Activated naive CD8-positive, alpha-beta T cell treated with anti-CD3 and anti-CD28 coated beads, Interleukin-2, amount 50 U/mL, for 24 hours (primary cell): ENCODE measurements at regions not wholly inside any gene's neighbourhood (a gene's known extent, or its start where the extent isn't known, plus 50 kb on each side); places are given as distances from the start of the nearest gene placed in this dataset.
A peak's percentile ranks its signal among the peaks of the same experiment; 100 is the strongest.

ENCODE experiments used
- ATAC-seq: fragments of 150-1000 bp; cut with Tn5 transposase; one replicate; pipeline ENCODE4 v1.10.0; 2021
- DNase-seq: peaks from one replicate; pipeline ENCODE4 v3.0.0; 2021
- H3K27ac Mint-ChIP-seq: one replicate; pipeline ENCODE4 v1.8.0; 2021; ENCODE audit warnings: mild to moderate bottlenecking, mixed read lengths
- H3K27me3 Mint-ChIP-seq: one replicate; pipeline ENCODE4 v1.8.0; 2021; ENCODE audit warnings: mixed read lengths
- H3K36me3 Mint-ChIP-seq: one replicate; pipeline ENCODE4 v1.8.0; 2021; ENCODE audit warnings: low read depth, mixed read lengths
- H3K4me1 Mint-ChIP-seq: one replicate; pipeline ENCODE4 v1.8.0; 2021; ENCODE audit warnings: mixed read lengths
- H3K4me3 Mint-ChIP-seq: one replicate; pipeline ENCODE4 v1.8.0; 2021; ENCODE audit warnings: mild to moderate bottlenecking, moderate library complexity, mixed read lengths
- H3K9me3 Mint-ChIP-seq: one replicate; pipeline ENCODE4 v1.8.0; 2021; ENCODE audit warnings: mixed read lengths

DNA sequence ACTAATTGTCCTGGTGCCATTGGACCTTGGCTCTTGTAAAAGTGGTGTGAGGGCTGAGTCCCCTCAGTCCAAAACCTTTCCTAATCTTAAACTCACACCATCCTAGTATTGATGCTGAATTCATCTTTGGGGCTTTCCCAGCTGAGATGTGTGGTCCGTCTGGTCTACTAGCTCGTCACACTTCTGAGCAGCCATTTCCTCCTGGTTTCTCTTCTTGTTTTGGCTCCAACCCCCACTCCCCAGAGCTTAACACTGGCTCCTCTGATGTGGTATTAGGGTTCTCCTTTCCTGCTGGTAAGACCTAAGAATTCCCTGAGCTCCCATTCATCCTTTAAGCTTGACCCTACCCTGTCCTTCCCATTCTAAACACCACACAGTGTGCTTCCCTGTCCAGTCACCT, 900.6 kb downstream of the VRK1 start:
- no peaks in the 10 kb centered on the region for H3K27me3 Mint-ChIP-seq
- ATAC-seq (peak; percentile 85), DNase-seq (peak; percentile 19)
- H3K9me3 Mint-ChIP-seq, result peaks cover 14% of the 10 kb centered on the region
- H3K4me1 Mint-ChIP-seq, result peaks cover 22% of the 10 kb centered on the region
- H3K27ac Mint-ChIP-seq, result peak overlapping the region; percentile 64
- H3K4me3 Mint-ChIP-seq, result no peak overlapping the region
- H3K36me3 Mint-ChIP-seq, result peaks cover 3% of the 10 kb centered on the region

- H3K9me3 Mint-ChIP-seq, result peaks cover 14% of the 10 kb centered on the region
- H3K4me3 Mint-ChIP-seq, result no peak overlapping the region
- no peak overlapping the region for H3K27ac Mint-ChIP-seq
- ATAC-seq (no peak), DNase-seq (no peak)
- H3K36me3 Mint-ChIP-seq, result peaks cover 3% of the 10 kb centered on the region
- H3K4me1 Mint-ChIP-seq, result peaks cover 35% of the 10 kb centered on the region
- H3K27me3 Mint-ChIP-seq, result no peaks in the 10 kb centered on the region
These were observed 901.8 kb downstream of the VRK1 start for GRCh38 chr14:97699026-97699425.

DNA sequence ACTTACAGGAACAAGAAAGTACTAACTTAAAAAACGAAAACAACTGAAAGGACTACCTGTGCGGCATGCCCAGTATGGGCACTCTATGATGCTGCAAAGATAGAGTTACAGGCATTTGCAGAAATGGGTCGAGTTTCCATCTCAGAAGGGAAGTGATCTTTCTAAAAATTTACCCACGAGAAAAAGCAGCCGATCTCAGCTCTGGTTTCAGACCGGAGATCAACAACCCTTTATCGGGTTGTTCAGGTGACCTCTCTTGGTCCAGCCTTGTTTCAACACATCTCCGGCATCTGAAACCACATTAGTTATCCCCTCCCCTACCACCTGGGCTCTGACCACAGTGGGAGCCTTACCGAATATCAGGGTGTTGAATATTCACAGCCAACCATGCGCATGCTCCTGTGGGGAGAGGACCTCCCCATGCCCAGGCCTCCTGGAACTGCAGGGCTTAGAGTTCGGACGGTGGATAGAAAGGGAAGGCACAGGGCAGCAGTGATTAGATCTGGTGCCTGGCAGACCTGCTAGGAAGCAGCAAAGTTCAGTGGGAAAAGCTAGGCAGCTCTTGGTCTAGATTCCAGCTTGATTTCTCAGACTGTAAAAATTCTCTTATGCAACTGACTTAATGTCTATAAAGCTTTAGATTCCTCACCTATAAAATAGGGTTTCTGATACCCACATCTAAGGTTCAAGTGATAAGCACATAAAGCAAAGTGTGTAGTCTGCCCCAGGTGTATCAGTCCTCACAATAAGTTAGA, 906.0 kb downstream of the VRK1 start:
- peaks cover 63% of the 10 kb centered on the region for H3K4me1 Mint-ChIP-seq

GRCh38 chr14:97704316-97704885, 907.2 kb downstream of the VRK1 start:
- no peak for ATAC-seq
- no peak for DNase-seq
- Mint-ChIP-seq H3K4me1 (peaks cover 71% of the 10 kb centered on the region), H3K27me3 (no peaks in the 10 kb centered on the region), H3K4me3 (no peak overlapping the region), H3K36me3 (no peaks in the 10 kb centered on the region), H3K27ac (peak overlapping the region; percentile 18), H3K9me3 (peaks cover 2% of the 10 kb centered on the region)

More for the DNA sequence above, 906.0 kb downstream of the VRK1 start:
- peaks cover 8% of the 10 kb centered on the region for H3K9me3 Mint-ChIP-seq
- peak overlapping the region; percentile 35 for H3K4me3 Mint-ChIP-seq
- H3K27me3 Mint-ChIP-seq, result no peaks in the 10 kb centered on the region
- DNase-seq (no peak), ATAC-seq (no peak)
- H3K27ac Mint-ChIP-seq, result peak overlapping the region; percentile 32
- H3K36me3 Mint-ChIP-seq, result peaks cover 3% of the 10 kb centered on the region

DNA sequence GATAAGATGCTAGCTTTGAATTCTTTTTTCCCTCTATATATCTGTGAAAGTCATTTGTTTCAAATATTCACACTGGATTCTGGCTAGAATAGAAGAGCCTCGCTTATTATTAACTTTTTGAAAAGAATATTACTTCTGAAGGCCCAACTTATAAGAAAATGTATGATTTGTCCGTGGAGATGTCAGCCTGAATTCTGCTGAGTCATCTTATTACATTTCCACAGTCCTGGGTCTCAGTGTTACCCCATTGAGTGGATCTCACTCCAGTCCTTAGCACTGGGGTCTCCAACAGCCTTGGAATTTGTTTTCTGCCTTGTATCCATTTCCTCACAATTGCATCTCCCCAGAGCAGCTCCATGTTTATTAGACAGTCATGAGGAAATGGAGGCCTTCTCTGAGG, 907.9 kb downstream of the VRK1 start:
- Mint-ChIP-seq H3K4me3 (no peak overlapping the region), H3K9me3 (no peaks in the 10 kb centered on the region), H3K4me1 (peaks cover 78% of the 10 kb centered on the region), H3K36me3 (no peaks in the 10 kb centered on the region), H3K27me3 (no peaks in the 10 kb centered on the region), H3K27ac (peak overlapping the region; percentile 43)
- no peak for ATAC-seq
- DNase-seq, result no peak

GRCh38 chr14:97705976-97706375, 908.8 kb downstream of the VRK1 start:
- no peak overlapping the region for H3K4me3 Mint-ChIP-seq

GRCh38 chr14:97706819-97707218, 909.6 kb downstream of the VRK1 start:
- no peak overlapping the region for H3K4me3 Mint-ChIP-seq
- no peaks in the 10 kb centered on the region for H3K36me3 Mint-ChIP-seq
- no peak for ATAC-seq
- H3K27me3 Mint-ChIP-seq, result no peaks in the 10 kb centered on the region
- H3K4me1 Mint-ChIP-seq, result peaks cover 89% of the 10 kb centered on the region
- no peak overlapping the region for H3K27ac Mint-ChIP-seq
- H3K9me3 Mint-ChIP-seq, result no peaks in the 10 kb centered on the region
- DNase-seq, result no peak

More at GRCh38 chr14:97705976-97706375, 908.8 kb downstream of the VRK1 start:
- Mint-ChIP-seq H3K27me3 (no peaks in the 10 kb centered on the region), H3K4me1 (peaks cover 84% of the 10 kb centered on the region), H3K9me3 (no peaks in the 10 kb centered on the region), H3K27ac (peak overlapping the region; percentile 21), H3K36me3 (no peaks in the 10 kb centered on the region)
- DNase-seq, result no peak
- peak; percentile 50 for ATAC-seq

GRCh38 chr14:97707603-97708002, 910.4 kb downstream of the VRK1 start:
- no peak for DNase-seq
- Mint-ChIP-seq H3K27me3 (no peaks in the 10 kb centered on the region), H3K4me1 (peaks cover 92% of the 10 kb centered on the region), H3K36me3 (no peaks in the 10 kb centered on the region), H3K4me3 (no peak overlapping the region), H3K9me3 (no peaks in the 10 kb centered on the region), H3K27ac (no peak overlapping the region)
- peak; percentile 51 for ATAC-seq

- Mint-ChIP-seq H3K9me3 (no peaks in the 10 kb centered on the region), H3K36me3 (no peaks in the 10 kb centered on the region), H3K4me1 (peaks cover 87% of the 10 kb centered on the region), H3K4me3 (no peak overlapping the region), H3K27me3 (no peaks in the 10 kb centered on the region), H3K27ac (no peak overlapping the region)
- peak; percentile 38 for DNase-seq
- ATAC-seq, result peak; percentile 31
These were observed 912.4 kb downstream of the VRK1 start for GRCh38 chr14:97709552-97709951.

DNA sequence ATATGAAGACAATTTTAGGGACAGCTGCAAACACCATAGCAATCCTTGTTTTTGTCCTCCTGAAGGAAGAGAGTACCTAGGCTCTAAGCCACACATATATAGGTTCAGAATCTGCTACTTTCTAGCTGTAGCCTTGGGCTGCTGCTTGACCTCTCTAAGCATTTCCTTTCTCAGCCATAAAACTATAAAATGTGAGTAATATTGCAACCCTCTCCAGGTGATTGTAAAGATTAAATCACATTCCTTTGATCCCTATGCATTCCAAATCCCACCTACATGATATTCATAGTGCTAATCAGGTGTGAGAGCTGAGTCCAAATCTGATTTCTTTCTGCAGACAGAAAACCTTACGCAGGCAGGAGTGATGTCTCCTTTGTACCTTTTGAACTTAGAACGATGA, 913.5 kb downstream of the VRK1 start:
- H3K4me1 Mint-ChIP-seq, result peaks cover 76% of the 10 kb centered on the region
- H3K36me3 Mint-ChIP-seq, result no peaks in the 10 kb centered on the region
- no peak overlapping the region for H3K4me3 Mint-ChIP-seq
- H3K27ac Mint-ChIP-seq, result no peak overlapping the region
- H3K9me3 Mint-ChIP-seq, result no peaks in the 10 kb centered on the region
- ATAC-seq (no peak), DNase-seq (no peak)
- H3K27me3 Mint-ChIP-seq, result no peaks in the 10 kb centered on the region

DNA sequence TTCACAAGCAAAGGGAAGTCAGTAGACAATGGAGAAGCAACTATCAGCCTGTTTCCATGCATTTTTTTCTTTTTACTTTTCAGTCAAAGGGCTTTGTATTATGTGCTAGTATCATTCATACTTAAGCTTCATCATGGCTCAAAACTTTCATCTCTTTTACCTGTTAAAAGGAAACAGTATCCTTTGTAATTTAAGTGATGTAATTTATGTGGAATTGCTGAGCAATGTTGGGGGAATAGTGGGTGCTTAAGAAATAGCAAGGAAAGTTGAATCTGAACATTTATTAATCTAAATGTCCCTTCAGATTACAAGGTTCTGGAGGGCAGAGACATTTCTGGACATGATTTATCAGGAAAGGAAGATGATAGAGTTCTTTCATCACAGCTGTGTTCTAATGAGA, 915.3 kb downstream of the VRK1 start:
- peaks cover 59% of the 10 kb centered on the region for H3K4me1 Mint-ChIP-seq
- H3K27ac Mint-ChIP-seq, result peak overlapping the region; percentile 9
- no peak overlapping the region for H3K4me3 Mint-ChIP-seq

DNA sequence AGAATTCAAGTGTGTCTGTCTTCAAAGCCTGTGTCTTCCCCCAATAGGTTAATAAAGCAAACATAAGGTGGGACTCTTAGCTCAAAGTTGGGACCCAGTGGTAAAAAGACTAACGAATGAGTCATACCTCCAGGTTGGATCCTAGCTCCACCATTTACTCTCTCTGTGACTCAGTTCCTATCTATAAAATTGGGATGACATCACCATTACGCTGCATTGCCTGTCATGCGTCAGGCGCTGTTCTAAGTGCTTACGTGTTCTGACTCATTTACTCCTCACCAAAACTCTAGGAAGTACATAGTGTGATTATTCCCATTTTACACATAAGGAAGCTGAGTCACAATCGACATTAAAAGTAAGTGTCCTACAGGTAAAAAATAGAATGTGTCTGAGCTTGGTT, 915.8 kb downstream of the VRK1 start:
- Mint-ChIP-seq H3K36me3 (no peaks in the 10 kb centered on the region), H3K27ac (peak overlapping the region; percentile 57), H3K27me3 (no peaks in the 10 kb centered on the region), H3K4me1 (peaks cover 54% of the 10 kb centered on the region), H3K9me3 (no peaks in the 10 kb centered on the region), H3K4me3 (no peak overlapping the region)
- ATAC-seq (peak; percentile 91), DNase-seq (no peak)

More for the DNA sequence above, 915.3 kb downstream of the VRK1 start:
- Mint-ChIP-seq H3K36me3 (no peaks in the 10 kb centered on the region), H3K9me3 (no peaks in the 10 kb centered on the region), H3K27me3 (no peaks in the 10 kb centered on the region)
- ATAC-seq (no peak), DNase-seq (no peak)

DNA sequence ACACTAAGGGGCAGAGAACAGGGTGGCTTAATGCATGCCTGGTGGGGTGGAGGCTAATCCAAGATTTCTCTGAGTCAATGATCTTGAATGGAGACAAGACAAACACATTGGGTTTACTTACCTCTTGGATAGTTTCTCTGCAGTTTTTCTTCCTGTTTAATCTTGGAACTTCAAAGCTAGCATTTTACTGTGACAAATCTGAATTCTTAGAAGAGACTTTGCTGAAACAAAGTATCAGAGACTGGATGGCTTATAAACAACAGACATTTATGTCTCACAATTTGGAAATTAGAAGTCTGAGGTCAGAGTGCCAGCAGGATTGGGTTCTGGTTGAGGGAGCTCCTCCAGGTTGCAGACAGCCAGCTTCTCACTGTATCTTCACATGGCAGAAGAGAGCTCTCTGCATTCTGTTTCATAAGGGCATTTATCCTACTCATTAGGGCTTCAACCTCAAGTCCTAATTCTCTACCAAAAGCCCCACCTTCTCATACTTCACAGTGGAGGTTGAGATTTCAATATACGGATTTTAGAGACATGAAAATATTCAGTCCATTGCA, 921.8 kb downstream of the VRK1 start:
- Mint-ChIP-seq H3K27ac (no peak overlapping the region), H3K9me3 (peaks cover 16% of the 10 kb centered on the region), H3K4me1 (peaks cover 39% of the 10 kb centered on the region), H3K36me3 (no peaks in the 10 kb centered on the region), H3K27me3 (no peaks in the 10 kb centered on the region), H3K4me3 (no peak overlapping the region)
- ATAC-seq, result no peak
- no peak for DNase-seq

DNA sequence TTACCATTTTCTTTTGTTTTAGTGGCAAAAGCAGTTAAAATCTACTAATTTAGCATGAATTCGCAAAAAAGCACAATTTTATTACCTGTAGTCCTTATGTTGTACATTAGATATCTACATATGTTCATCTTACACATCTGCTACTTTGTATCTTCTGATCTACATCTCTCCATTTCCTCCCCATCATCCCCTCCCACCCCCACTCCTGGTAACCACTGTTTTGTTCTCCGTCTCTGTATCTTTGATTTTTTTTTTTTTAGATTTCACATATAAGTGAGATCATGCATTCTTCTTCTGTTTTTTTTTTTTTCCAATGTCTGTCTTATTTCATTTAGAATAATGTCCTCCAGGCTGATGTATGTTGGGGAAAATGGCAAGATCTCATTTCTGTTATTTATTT, 922.7 kb downstream of the VRK1 start:
- H3K4me3 Mint-ChIP-seq, result no peak overlapping the region
- ATAC-seq (no peak), DNase-seq (no peak)
- H3K36me3 Mint-ChIP-seq, result no peaks in the 10 kb centered on the region
- no peaks in the 10 kb centered on the region for H3K27me3 Mint-ChIP-seq
- H3K9me3 Mint-ChIP-seq, result peaks cover 16% of the 10 kb centered on the region
- H3K4me1 Mint-ChIP-seq, result peaks cover 48% of the 10 kb centered on the region
- no peak overlapping the region for H3K27ac Mint-ChIP-seq

DNA sequence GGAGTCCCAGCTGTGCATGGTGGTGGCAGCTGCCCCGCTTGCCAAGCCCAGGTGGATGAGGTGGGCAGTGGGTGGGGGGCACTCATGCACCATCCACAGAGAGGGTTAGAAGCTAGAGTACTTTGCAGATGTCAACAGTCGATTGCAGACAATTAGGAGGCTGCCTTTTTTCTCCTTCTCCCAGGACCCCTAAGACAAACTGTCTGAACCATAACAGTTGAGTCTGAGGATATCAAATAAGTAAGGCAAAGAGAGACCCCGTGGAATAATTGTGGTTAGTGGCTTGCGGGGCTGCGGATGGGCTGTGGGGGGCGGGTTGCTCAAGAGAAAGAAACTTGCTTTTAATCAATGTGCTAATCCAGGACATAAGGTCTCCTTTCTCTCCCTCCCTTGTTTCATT, 926.2 kb downstream of the VRK1 start:
- H3K4me3 Mint-ChIP-seq, result peak overlapping the region; percentile 5
- H3K9me3 Mint-ChIP-seq, result peaks cover 16% of the 10 kb centered on the region
- no peak for DNase-seq
- H3K27me3 Mint-ChIP-seq, result no peaks in the 10 kb centered on the region
- H3K4me1 Mint-ChIP-seq, result peaks cover 71% of the 10 kb centered on the region
- no peak for ATAC-seq
- no peaks in the 10 kb centered on the region for H3K36me3 Mint-ChIP-seq
- peak overlapping the region; percentile 71 for H3K27ac Mint-ChIP-seq
